Neural progenitor cell (in vitro differentiated cells): ENCODE measurements at regions not wholly inside any gene's neighbourhood (a gene's known extent, or its start where the extent isn't known, plus 50 kb on each side); places are given as distances from the start of the nearest gene placed in this dataset.

Source experiments
- CTCF ChIP-seq: fragments of 200-600 bp; sonication (generic); IDR thresholded peaks from 2 replicates; pipeline ENCODE4 v1.5.1; 2017; ENCODE audit warnings: antibody characterized with exemption, mild to moderate bottlenecking
- EZH2 ChIP-seq: fragments of 200-600 bp; sonication (generic); IDR thresholded peaks from 2 replicates; pipeline ENCODE4 v1.6.1; 2017; ENCODE audit warnings: antibody characterized with exemption, mild to moderate bottlenecking, moderate library complexity

- TF ChIP-seq EZH2: no peak
- no peak for TF ChIP-seq CTCF
Measured at GRCh38 chr1:239268007-239268406, 118.4 kb upstream of the CHRM3 start.
